GM12892 (cell line): ENCODE measurements at regions not wholly inside any gene's neighbourhood (a gene's known extent, or its start where the extent isn't known, plus 50 kb on each side); places are given as distances from the start of the nearest gene placed in this dataset.

Source experiments
- DNase-seq: peaks from one replicate; pipeline ENCODE4 v3.0.0; 2011; ENCODE audit not compliant: insufficient read length
- FAIRE-seq: peaks from 2 replicates; lab custom pipeline; 2011; peaks lifted over from hg19 to GRCh38; lab: Jason Lieb, UNC
- POLR2A ChIP-seq: IDR thresholded peaks from 2 replicates; pipeline ENCODE4 v1.6.1; 2011; ENCODE audit warnings: low read depth, low read length, control low read depth
- POLR2AphosphoS5 ChIP-seq: IDR thresholded peaks from 2 replicates; pipeline ENCODE4 v1.6.1; 2011; ENCODE audit warnings: low read depth, low read length, control low read depth
- TAF1 ChIP-seq: IDR thresholded peaks from 2 replicates; pipeline ENCODE4 v1.6.1; 2011; ENCODE audit warnings: low read depth, mild to moderate bottlenecking, control low read depth, low read length, borderline replicate concordance

DNA sequence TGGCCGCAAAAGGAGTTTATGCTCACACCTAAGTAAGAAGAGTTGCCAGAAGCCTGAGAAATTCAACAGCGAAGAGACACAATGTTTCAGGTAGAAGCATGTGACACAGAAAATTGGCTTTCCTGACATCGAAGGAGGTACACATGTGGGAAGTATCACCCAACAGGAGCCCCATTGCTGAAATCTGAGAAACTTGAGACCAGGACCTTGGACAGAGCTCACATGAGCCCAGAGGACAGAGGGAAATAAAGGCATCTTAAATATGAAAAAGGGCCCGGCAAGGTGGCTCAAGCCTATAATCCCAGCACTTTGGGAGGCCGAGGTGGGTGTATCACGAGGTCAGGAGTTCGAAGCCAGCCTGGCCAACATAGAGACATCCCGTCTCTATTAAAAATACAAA lies 304.1 kb upstream of the C16orf82 start:
- DNase-seq (no peak), FAIRE-seq (no peak)
- TF ChIP-seq POLR2AphosphoS5 (no peak), TAF1 (no peak), POLR2A (no peak)

- no peak for TF ChIP-seq POLR2A
- TF ChIP-seq TAF1, result no peak
- TF ChIP-seq POLR2AphosphoS5, result no peak
- peak; percentile 6 for DNase-seq
- no peak for FAIRE-seq
Observed at GRCh38 chr16:26765087-26765486, 301.6 kb upstream of the C16orf82 start.

GRCh38 chr16:26768385-26769010 lies 298.2 kb upstream of the C16orf82 start:
- DNase-seq (no peak), FAIRE-seq (no peak)
- no peak for TF ChIP-seq POLR2AphosphoS5
- no peak for TF ChIP-seq TAF1
- TF ChIP-seq POLR2A, result no peak

DNA sequence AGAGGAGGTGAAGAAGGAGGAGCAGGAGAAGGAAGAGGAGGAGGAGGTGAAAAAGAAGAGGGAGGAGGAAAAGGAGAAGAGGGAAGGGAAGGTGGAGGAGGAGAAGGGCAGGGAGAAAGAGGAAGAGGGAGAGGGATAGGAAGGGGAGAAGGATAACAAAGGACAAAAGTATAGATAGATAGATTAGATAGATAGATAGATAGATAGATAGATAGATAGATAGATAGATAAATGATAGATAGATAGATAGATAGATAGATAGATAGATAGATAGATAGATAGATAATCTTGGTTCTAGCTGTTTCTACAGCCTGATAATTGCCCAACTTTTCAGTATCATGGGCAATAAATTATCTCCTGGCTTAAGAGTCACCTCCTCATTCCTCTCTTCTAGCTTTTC lies 296.2 kb upstream of the C16orf82 start:
- TF ChIP-seq POLR2A, result no peak
- no peak for TF ChIP-seq POLR2AphosphoS5
- TF ChIP-seq TAF1, result no peak
- no peak for FAIRE-seq
- no peak for DNase-seq

GRCh38 chr16:26772503-26772902 lies 294.2 kb upstream of the C16orf82 start:
- FAIRE-seq (no peak), DNase-seq (no peak)
- no peak for TF ChIP-seq POLR2AphosphoS5
- no peak for TF ChIP-seq POLR2A
- TF ChIP-seq TAF1, result no peak

DNA sequence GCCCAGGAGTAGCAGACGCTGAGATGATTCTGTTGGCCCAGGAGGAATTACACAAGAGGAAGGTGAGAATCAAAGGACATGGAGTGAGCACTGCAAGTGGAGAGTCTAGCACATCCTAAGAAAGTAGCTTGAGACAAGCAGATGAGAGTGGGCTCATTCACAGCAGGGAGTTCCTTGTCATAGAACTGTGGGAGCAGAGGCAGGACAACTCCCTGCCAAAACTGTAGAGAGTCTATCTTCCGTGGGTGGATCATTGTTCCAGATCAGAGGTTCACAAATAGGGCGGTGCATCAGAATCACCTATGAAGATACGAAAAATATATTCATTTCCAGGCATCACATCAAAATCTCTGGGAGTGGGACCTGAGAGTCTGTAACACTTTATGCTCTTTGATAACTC lies 288.9 kb upstream of the C16orf82 start:
- no peak for FAIRE-seq
- TF ChIP-seq POLR2A, result no peak
- no peak for TF ChIP-seq TAF1
- TF ChIP-seq POLR2AphosphoS5, result no peak
- DNase-seq, result no peak

DNA sequence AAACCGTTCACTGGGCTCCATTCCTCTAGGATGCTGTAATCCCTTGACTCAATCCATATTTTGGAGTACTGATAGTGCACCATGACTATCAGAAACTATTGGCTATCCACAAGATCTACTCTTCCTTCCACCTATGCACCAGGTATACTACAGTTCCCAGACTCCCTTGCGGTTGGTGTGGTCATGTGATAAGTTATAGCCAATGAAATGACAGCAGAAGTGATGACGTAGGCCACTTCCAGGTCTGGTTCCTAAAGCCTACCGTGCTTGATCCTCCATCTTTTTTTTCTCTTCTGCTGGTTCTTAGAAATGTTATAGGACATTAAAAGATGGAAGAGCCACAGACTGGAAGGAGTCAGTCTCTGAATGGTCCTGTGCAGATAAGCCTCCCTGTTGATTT lies 278.8 kb upstream of the C16orf82 start:
- no peak for TF ChIP-seq POLR2AphosphoS5
- TF ChIP-seq POLR2A, result no peak
- no peak for TF ChIP-seq TAF1
- DNase-seq (no peak), FAIRE-seq (no peak)

DNA sequence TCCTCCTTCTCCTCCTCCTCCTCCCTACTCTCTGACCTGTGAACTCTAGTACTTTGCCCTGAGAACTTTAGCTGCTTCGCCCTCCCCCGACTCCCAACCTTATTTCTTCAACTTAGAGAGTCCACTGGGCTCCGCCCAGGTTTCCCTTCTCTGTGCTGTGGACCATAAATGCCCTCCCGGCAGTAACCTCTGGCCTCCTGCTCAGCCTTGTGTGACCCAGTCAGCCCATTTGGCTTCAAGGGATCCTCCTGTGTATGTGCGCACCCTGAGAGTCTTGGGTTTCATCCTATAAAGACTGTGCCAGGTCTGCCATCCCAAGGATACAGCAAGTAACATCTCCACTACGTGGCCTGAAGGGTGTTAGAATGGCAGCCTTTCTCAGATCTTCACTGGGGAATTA lies 275.6 kb upstream of the C16orf82 start:
- TF ChIP-seq POLR2AphosphoS5 (no peak), POLR2A (no peak), TAF1 (no peak)
- FAIRE-seq (no peak), DNase-seq (no peak)

DNA sequence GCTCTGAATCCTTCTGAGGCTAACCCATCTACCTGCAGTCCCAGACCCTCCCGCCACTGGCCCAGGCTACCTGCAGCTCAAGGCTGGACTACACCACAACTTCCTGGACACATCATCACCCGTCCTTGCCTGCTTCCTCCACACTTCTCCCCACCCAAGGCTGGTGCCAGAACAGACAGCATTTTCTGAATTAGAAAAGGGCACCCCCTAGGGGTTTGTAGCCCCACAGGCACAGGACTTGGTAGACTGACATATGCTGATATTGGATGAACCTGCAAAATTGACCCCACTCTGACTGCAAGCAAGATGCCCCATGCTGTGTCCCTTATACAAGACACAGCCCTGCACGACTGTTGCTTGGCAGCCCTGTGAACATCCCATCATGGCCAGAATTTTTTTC lies 271.5 kb upstream of the C16orf82 start:
- no peak for TF ChIP-seq TAF1
- no peak for TF ChIP-seq POLR2AphosphoS5
- no peak for TF ChIP-seq POLR2A
- DNase-seq (no peak), FAIRE-seq (no peak)

DNA sequence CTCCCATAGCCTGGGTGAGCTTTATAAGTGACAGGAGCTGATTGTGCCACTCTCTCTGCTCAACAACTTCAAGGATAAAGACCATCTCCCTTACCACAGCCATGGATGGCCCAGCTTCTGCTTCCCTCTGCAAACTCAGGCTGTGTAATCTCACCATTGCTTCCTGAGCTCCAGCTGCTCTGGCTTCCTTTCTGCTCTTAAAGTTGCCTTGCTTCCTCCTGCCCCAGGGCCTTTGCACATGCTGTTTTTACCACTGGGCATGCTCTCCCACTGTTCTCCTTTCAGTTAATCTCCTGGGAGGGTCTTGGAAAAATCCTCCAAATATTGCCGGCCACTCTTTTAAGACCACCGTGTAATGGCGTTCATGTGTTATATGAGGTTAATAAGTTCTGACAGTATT lies 265.1 kb upstream of the C16orf82 start:
- DNase-seq (no peak), FAIRE-seq (no peak)
- TF ChIP-seq POLR2A, result no peak
- TF ChIP-seq POLR2AphosphoS5, result no peak
- TF ChIP-seq TAF1, result no peak

- DNase-seq (no peak), FAIRE-seq (no peak)
- TF ChIP-seq TAF1 (no peak), POLR2A (no peak), POLR2AphosphoS5 (no peak)
Observed at GRCh38 chr16:26802440-26802839, 264.3 kb upstream of the C16orf82 start.

DNA sequence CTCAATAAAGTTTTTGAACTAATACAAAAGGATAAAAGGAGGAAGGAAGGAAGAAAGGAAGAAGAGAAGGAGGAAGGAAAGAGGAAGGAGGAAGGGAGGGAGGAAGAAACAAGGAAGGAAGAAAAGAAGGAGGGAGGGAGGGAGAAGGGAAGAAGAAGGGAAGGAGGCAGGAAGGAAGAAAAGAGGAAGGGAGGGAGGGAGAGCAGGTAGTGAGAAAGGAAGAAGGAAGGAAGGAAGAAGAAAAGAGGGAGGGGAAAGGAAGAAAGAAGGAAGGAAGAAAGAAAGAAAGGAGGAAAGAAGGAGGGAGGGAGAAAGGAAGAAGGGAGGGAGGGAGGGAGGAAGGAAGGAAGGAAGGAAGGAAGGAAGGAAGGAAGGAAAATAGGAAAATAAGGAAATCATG lies 263.8 kb upstream of the C16orf82 start:
- no peak for TF ChIP-seq POLR2AphosphoS5
- no peak for TF ChIP-seq TAF1
- TF ChIP-seq POLR2A, result no peak
- FAIRE-seq (no peak), DNase-seq (no peak)

DNA sequence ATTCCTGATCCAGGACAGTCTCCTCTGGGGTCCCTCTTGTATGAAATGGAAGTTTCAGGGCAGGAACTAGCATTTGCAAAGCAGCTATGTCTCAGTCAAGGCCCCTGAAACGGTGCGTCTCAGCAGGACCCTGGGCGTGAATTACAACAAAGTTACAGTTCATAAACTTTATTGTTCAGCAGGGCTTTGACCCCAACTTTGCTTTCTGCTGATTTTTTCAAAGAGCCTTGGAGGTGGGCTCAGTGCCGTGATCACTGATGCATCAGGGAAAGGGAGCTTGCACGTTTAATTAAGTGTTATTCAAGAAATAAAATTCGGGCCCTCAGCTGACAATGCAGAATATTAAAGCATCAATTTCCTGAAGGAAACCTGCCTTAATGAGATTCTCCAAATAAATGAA lies 260.1 kb upstream of the C16orf82 start:
- FAIRE-seq (no peak), DNase-seq (no peak)
- no peak for TF ChIP-seq TAF1
- no peak for TF ChIP-seq POLR2AphosphoS5
- no peak for TF ChIP-seq POLR2A

DNA sequence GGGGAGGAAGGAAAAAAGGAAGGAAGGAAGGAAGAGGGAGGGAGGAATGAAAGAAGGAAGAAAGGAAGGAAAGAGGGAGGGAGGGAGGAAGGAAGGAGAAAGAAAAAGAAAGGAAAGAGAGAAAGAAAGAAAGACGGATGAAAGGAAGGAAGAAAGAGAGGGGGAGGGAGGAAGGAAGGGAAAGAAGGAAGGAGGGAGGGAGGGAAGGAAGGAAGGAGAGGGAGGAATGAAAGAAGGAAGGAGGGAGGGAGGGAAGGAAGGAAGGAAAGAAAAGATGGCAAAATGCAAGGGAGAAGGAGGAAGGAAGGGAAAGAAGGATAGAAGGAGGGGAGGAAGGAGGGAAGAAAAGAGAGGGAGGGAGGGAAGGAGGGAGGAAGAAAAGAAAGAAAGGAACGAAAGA lies 257.3 kb upstream of the C16orf82 start:
- no peak for DNase-seq
- TF ChIP-seq TAF1, result no peak
- no peak for TF ChIP-seq POLR2A
- TF ChIP-seq POLR2AphosphoS5, result no peak
- FAIRE-seq, result no peak
